ENCODE measurements at regions not wholly inside any gene's neighbourhood (a gene's known extent, or its start where the extent isn't known, plus 50 kb on each side); places are given as distances from the start of the nearest gene placed in this dataset.

- Histone ChIP-seq H2AFZ (ENCODE audit: low read depth, low read length) (no peak overlapping the region), H3K9me3 (ENCODE audit: insufficient read depth, low read length) (no peaks in the 10 kb centered on the region), H3K4me1 (ENCODE audit: low read length) (peaks cover 8% of the 10 kb centered on the region), H4K20me1 (ENCODE audit: insufficient read depth, low read length) (no peaks in the 10 kb centered on the region), H3K4me3 (ENCODE audit: low read length) (no peak overlapping the region), H3K27me3 (ENCODE audit: low read depth, low read length) (no peaks in the 10 kb centered on the region), H3K27ac (ENCODE audit: low read length) (no peak overlapping the region), H3K9ac (ENCODE audit: low read length) (no peak overlapping the region), H3K4me2 (ENCODE audit: low read length) (no peak overlapping the region), H3K79me2 (ENCODE audit: low read length) (no peaks in the 10 kb centered on the region), H3K36me3 (replicated peaks; ENCODE audit: low read depth, low read length) (no peaks in the 10 kb centered on the region)
- TF ChIP-seq EZH2phosphoT487 (IDR thresholded peaks at IDR 0.05; ENCODE audit: low read depth) (no peak), CTCF (IDR thresholded peaks at IDR 0.05; ENCODE audit: low read depth, low read length) (no peak)
Measured at GRCh38 chr18:46293742-46294181, 189.6 kb downstream of the HAUS1 start.

GRCh38 chr18:46294318-46294717, 190.1 kb downstream of the HAUS1 start:
- Histone ChIP-seq H3K36me3 (replicated peaks; ENCODE audit: low read depth, low read length) (no peaks in the 10 kb centered on the region), H3K79me2 (ENCODE audit: low read length) (no peaks in the 10 kb centered on the region), H3K4me3 (ENCODE audit: low read length) (no peak overlapping the region), H3K4me2 (ENCODE audit: low read length) (no peak overlapping the region), H2AFZ (ENCODE audit: low read depth, low read length) (no peak overlapping the region), H3K9ac (ENCODE audit: low read length) (no peak overlapping the region), H3K27me3 (ENCODE audit: low read depth, low read length) (no peaks in the 10 kb centered on the region), H4K20me1 (ENCODE audit: insufficient read depth, low read length) (no peaks in the 10 kb centered on the region), H3K4me1 (ENCODE audit: low read length) (peaks cover 8% of the 10 kb centered on the region), H3K9me3 (ENCODE audit: insufficient read depth, low read length) (no peaks in the 10 kb centered on the region), H3K27ac (ENCODE audit: low read length) (no peak overlapping the region)
- no peak for TF ChIP-seq EZH2phosphoT487 (IDR thresholded peaks at IDR 0.05; ENCODE audit: low read depth)
- TF ChIP-seq CTCF (IDR thresholded peaks at IDR 0.05; ENCODE audit: low read depth, low read length) = no peak

- no peak for TF ChIP-seq EZH2phosphoT487 (IDR thresholded peaks at IDR 0.05; ENCODE audit: low read depth)
- no peak for TF ChIP-seq CTCF (IDR thresholded peaks at IDR 0.05; ENCODE audit: low read depth, low read length)
- Histone ChIP-seq H3K9me3 (ENCODE audit: insufficient read depth, low read length) (no peaks in the 10 kb centered on the region), H3K4me1 (ENCODE audit: low read length) (peaks cover 8% of the 10 kb centered on the region), H4K20me1 (ENCODE audit: insufficient read depth, low read length) (no peaks in the 10 kb centered on the region), H2AFZ (ENCODE audit: low read depth, low read length) (no peak overlapping the region), H3K36me3 (replicated peaks; ENCODE audit: low read depth, low read length) (no peaks in the 10 kb centered on the region), H3K9ac (ENCODE audit: low read length) (no peak overlapping the region), H3K27ac (ENCODE audit: low read length) (no peak overlapping the region), H3K4me2 (ENCODE audit: low read length) (no peak overlapping the region), H3K4me3 (ENCODE audit: low read length) (no peak overlapping the region), H3K27me3 (ENCODE audit: low read depth, low read length) (no peaks in the 10 kb centered on the region), H3K79me2 (ENCODE audit: low read length) (no peaks in the 10 kb centered on the region)
Measured at GRCh38 chr18:46294751-46295150, 190.6 kb downstream of the HAUS1 start.

- H3K36me3 ChIP-seq (replicated peaks; ENCODE audit: low read depth, low read length) = no peaks in the 10 kb centered on the region
- H3K27me3 ChIP-seq (ENCODE audit: low read depth, low read length) = no peaks in the 10 kb centered on the region
- H3K4me3 ChIP-seq (ENCODE audit: low read length) = no peak overlapping the region
- H3K79me2 ChIP-seq (ENCODE audit: low read length) = no peaks in the 10 kb centered on the region
- no peaks in the 10 kb centered on the region for H3K9me3 ChIP-seq (ENCODE audit: insufficient read depth, low read length)
- no peak for TF ChIP-seq CTCF (IDR thresholded peaks at IDR 0.05; ENCODE audit: low read depth, low read length)
- no peak for TF ChIP-seq EZH2phosphoT487 (IDR thresholded peaks at IDR 0.05; ENCODE audit: low read depth)
- peaks cover 8% of the 10 kb centered on the region for H3K4me1 ChIP-seq (ENCODE audit: low read length)
- H3K27ac ChIP-seq (ENCODE audit: low read length) = no peak overlapping the region
- H4K20me1 ChIP-seq (ENCODE audit: insufficient read depth, low read length) = no peaks in the 10 kb centered on the region
- no peak overlapping the region for H3K9ac ChIP-seq (ENCODE audit: low read length)
- H3K4me2 ChIP-seq (ENCODE audit: low read length) = no peak overlapping the region
- H2AFZ ChIP-seq (ENCODE audit: low read depth, low read length) = no peak overlapping the region
Measured at GRCh38 chr18:46295416-46295815, 191.2 kb downstream of the HAUS1 start.

All from OCI-LY3 (cell line).